OCI-LY3 (cell line): ENCODE measurements at regions not wholly inside any gene's neighbourhood (a gene's known extent, or its start where the extent isn't known, plus 50 kb on each side); places are given as distances from the start of the nearest gene placed in this dataset.

ENCODE experiments used
- H2AFZ ChIP-seq: fragments of 200-600, 300-600 bp; shearing (Covaris generic); 2 replicates; pipeline ENCODE4 v1.6.0; 2014; ENCODE audit warnings: antibody characterized with exemption, low read depth, low read length
- H3K27ac ChIP-seq: fragments of 200-600, 300-600 bp; sonication (generic); 2 replicates; pipeline ENCODE4 v1.5.1; 2014; ENCODE audit warnings: mild to moderate bottlenecking, low read length, moderate library complexity, mixed read lengths
- H3K27me3 ChIP-seq: fragments of 200-600, 300-600 bp; sonication (generic); 2 replicates; pipeline ENCODE4 v1.6.1; 2014; ENCODE audit warnings: low read depth, low read length, mixed read lengths
- H3K36me3 ChIP-seq: fragments of 200-600, 300-600 bp; sonication (generic); replicated peaks from 2 replicates; pipeline ENCODE3; 2014; ENCODE audit warnings: low read depth, low read length, mixed read lengths
- H3K4me1 ChIP-seq: fragments of 300-600, 200-600 bp; sonication (generic); 2 replicates; pipeline ENCODE4 v1.6.1; 2014; ENCODE audit warnings: low read length, mixed read lengths
- H3K4me2 ChIP-seq: fragments of 200-600, 300-600 bp; sonication (generic); 2 replicates; pipeline ENCODE4 v1.6.1; 2014; ENCODE audit warnings: low read length, mixed read lengths
- H3K4me3 ChIP-seq: fragments of 300-600, 200-600 bp; sonication (generic); 2 replicates; pipeline ENCODE4 v1.5.1; 2014; ENCODE audit warnings: antibody characterized with exemption, mild to moderate bottlenecking, low read length, moderate library complexity
- H3K79me2 ChIP-seq: fragments of 300-600, 200-600 bp; shearing (Covaris generic); 2 replicates; pipeline ENCODE4 v1.6.1; 2014; ENCODE audit warnings: mild to moderate bottlenecking, low read length, mixed read lengths
- H3K9ac ChIP-seq: fragments of 300-600, 200-600 bp; shearing (Covaris generic); 2 replicates; pipeline ENCODE4 v1.6.0; 2014; ENCODE audit warnings: mild to moderate bottlenecking, low read length, moderate library complexity
- H3K9me3 ChIP-seq: fragments of 200-600, 300-600 bp; shearing (Covaris generic); 2 replicates; pipeline ENCODE4 v1.6.1; 2014; ENCODE audit warnings: low read length, mixed read lengths; ENCODE audit not compliant: insufficient read depth
- H4K20me1 ChIP-seq: fragments of 200-600, 300-600 bp; sonication (generic); 2 replicates; pipeline ENCODE4 v1.6.1; 2016; ENCODE audit warnings: low read length, mixed read lengths; ENCODE audit not compliant: insufficient read depth
- EZH2phosphoT487 ChIP-seq: fragments of 200-600 bp; shearing (Covaris generic); IDR thresholded peaks from 2 replicates; pipeline ENCODE4 v1.6.1; 2018; ENCODE audit warnings: antibody characterized with exemption, mixed run types, low read depth
- TF ChIP-seq, protein P1 (sequence below): fragments of 200-600, 300-600 bp; sonication (generic); IDR thresholded peaks from 2 replicates; pipeline ENCODE4 v1.5.1; 2014; ENCODE audit warnings: antibody characterized with exemption, low read length, low read depth

GRCh38 chr14:96638041-96638855 is 136.1 kb downstream of the PAPOLA start:
- TF ChIP-seq EZH2phosphoT487: no peak
- TF ChIP-seq, protein P1, sequence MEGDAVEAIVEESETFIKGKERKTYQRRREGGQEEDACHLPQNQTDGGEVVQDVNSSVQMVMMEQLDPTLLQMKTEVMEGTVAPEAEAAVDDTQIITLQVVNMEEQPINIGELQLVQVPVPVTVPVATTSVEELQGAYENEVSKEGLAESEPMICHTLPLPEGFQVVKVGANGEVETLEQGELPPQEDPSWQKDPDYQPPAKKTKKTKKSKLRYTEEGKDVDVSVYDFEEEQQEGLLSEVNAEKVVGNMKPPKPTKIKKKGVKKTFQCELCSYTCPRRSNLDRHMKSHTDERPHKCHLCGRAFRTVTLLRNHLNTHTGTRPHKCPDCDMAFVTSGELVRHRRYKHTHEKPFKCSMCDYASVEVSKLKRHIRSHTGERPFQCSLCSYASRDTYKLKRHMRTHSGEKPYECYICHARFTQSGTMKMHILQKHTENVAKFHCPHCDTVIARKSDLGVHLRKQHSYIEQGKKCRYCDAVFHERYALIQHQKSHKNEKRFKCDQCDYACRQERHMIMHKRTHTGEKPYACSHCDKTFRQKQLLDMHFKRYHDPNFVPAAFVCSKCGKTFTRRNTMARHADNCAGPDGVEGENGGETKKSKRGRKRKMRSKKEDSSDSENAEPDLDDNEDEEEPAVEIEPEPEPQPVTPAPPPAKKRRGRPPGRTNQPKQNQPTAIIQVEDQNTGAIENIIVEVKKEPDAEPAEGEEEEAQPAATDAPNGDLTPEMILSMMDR: no peak
- Histone ChIP-seq H3K36me3 (no peaks in the 10 kb centered on the region), H3K27ac (no peak overlapping the region), H2AFZ (no peak overlapping the region), H3K4me3 (no peak overlapping the region), H3K9me3 (no peaks in the 10 kb centered on the region), H3K4me2 (no peak overlapping the region), H3K9ac (no peak overlapping the region), H3K4me1 (peaks cover 6% of the 10 kb centered on the region), H4K20me1 (no peaks in the 10 kb centered on the region), H3K27me3 (no peaks in the 10 kb centered on the region), H3K79me2 (no peaks in the 10 kb centered on the region)

GRCh38 chr14:96639550-96639949 is 137.4 kb downstream of the PAPOLA start:
- Histone ChIP-seq H3K4me2 (no peak overlapping the region), H3K79me2 (no peaks in the 10 kb centered on the region), H3K9ac (no peak overlapping the region), H3K4me3 (no peak overlapping the region), H3K27me3 (no peaks in the 10 kb centered on the region), H3K9me3 (no peaks in the 10 kb centered on the region), H4K20me1 (no peaks in the 10 kb centered on the region), H2AFZ (no peak overlapping the region), H3K27ac (no peak overlapping the region), H3K36me3 (no peaks in the 10 kb centered on the region), H3K4me1 (peaks cover 6% of the 10 kb centered on the region)
- TF ChIP-seq, protein P1: no peak

GRCh38 chr14:96648506-96649326 is 146.5 kb downstream of the PAPOLA start:
- H3K4me2 ChIP-seq: no peak overlapping the region
- H4K20me1 ChIP-seq: no peaks in the 10 kb centered on the region
- TF ChIP-seq, protein P1: no peak
- no peak for TF ChIP-seq EZH2phosphoT487
- no peak overlapping the region for H3K9ac ChIP-seq
- H3K4me1 ChIP-seq: no peaks in the 10 kb centered on the region
- peaks cover 17% of the 10 kb centered on the region; the same call in 1 of the 2 replicates for H3K27me3 ChIP-seq
- no peaks in the 10 kb centered on the region for H3K36me3 ChIP-seq
- no peak overlapping the region for H3K27ac ChIP-seq
- no peaks in the 10 kb centered on the region for H3K79me2 ChIP-seq
- H2AFZ ChIP-seq: no peak overlapping the region
- no peak overlapping the region for H3K4me3 ChIP-seq
- peaks cover 13% of the 10 kb centered on the region for H3K9me3 ChIP-seq

GRCh38 chr14:96649327-96649601 is 147.1 kb downstream of the PAPOLA start:
- Histone ChIP-seq H3K9me3 (peaks cover 13% of the 10 kb centered on the region), H2AFZ (no peak overlapping the region), H3K27me3 (peaks cover 17% of the 10 kb centered on the region; the same call in 1 of the 2 replicates), H4K20me1 (no peaks in the 10 kb centered on the region), H3K79me2 (no peaks in the 10 kb centered on the region), H3K4me2 (no peak overlapping the region), H3K27ac (no peak overlapping the region), H3K36me3 (no peaks in the 10 kb centered on the region), H3K4me3 (no peak overlapping the region), H3K9ac (no peak overlapping the region), H3K4me1 (no peaks in the 10 kb centered on the region)
- no peak for TF ChIP-seq EZH2phosphoT487
- TF ChIP-seq, protein P1: no peak
